G401 (cell line): ENCODE measurements at regions not wholly inside any gene's neighbourhood (a gene's known extent, or its start where the extent isn't known, plus 50 kb on each side); places are given as distances from the start of the nearest gene placed in this dataset.
"Not testable (repeated sequence)": the region's sequence is repeated elsewhere in the genome, so short reads cannot be mapped to it uniquely, and the experiment has no call there.

Experiments
- DNase-seq: peaks from one replicate; pipeline ENCODE4 v3.0.0-alpha.2; 2015; ENCODE audit warnings: low spot score
- in situ Hi-C: cut with HindIII; loops from 2 replicates; pipeline ENCODE4 v1.10.0; 2016; ENCODE audit warnings: low sequenced_read_pairs, mixed read lengths

GRCh38 chrX:5718651-5719050 lies 510.0 kb downstream of the NLGN4X start:
- in situ Hi-C loops = no loop called here
- DNase-seq = no peak

GRCh38 chrX:5716666-5717065 lies 512.0 kb downstream of the NLGN4X start:
- no peak for DNase-seq
- in situ Hi-C loops = no loop called here

- DNase-seq = no peak
- in situ Hi-C loops = no loop called here
These were observed 520.4 kb downstream of the NLGN4X start for GRCh38 chrX:5708251-5708650.

GRCh38 chrX:5702890-5703289 lies 525.8 kb downstream of the NLGN4X start:
- in situ Hi-C loops = no loop called here
- no peak for DNase-seq

- in situ Hi-C loops = no loop called here
- DNase-seq = no peak
These were observed 532.7 kb downstream of the NLGN4X start for GRCh38 chrX:5695971-5696370.

GRCh38 chrX:5683996-5684395 lies 544.7 kb downstream of the NLGN4X start:
- in situ Hi-C loops = no loop called here
- DNase-seq = no peak

- in situ Hi-C loops = no loop called here
- DNase-seq = peak; percentile 30
These were observed 547.5 kb downstream of the NLGN4X start for GRCh38 chrX:5681159-5681558.

- no peak for DNase-seq
- in situ Hi-C loops = no loop called here
These were observed 554.6 kb downstream of the NLGN4X start for GRCh38 chrX:5674036-5674435.

GRCh38 chrX:5672099-5672498 lies 556.6 kb downstream of the NLGN4X start:
- in situ Hi-C loops = no loop called here
- DNase-seq = no peak

GRCh38 chrX:5666689-5667088 lies 562.0 kb downstream of the NLGN4X start:
- DNase-seq, in situ Hi-C loops: not testable (repeated sequence)

GRCh38 chrX:5656544-5656943 lies 572.1 kb downstream of the NLGN4X start:
- DNase-seq = no peak
- in situ Hi-C loops = no loop called here

- no peak for DNase-seq
- in situ Hi-C loops = no loop called here
These were observed 577.8 kb downstream of the NLGN4X start for GRCh38 chrX:5650904-5651303.

- in situ Hi-C loops = no loop called here
- no peak for DNase-seq
These were observed 579.6 kb downstream of the NLGN4X start for GRCh38 chrX:5648941-5649568.

GRCh38 chrX:5646818-5647217 lies 581.8 kb downstream of the NLGN4X start:
- no peak for DNase-seq
- in situ Hi-C loops = no loop called here

GRCh38 chrX:5644776-5645175 lies 583.9 kb downstream of the NLGN4X start:
- in situ Hi-C loops = no loop called here
- no peak for DNase-seq

- DNase-seq = no peak
- in situ Hi-C loops = no loop called here
These were observed 588.6 kb downstream of the NLGN4X start for GRCh38 chrX:5640071-5640470.

- in situ Hi-C loops = no loop called here
- DNase-seq = no peak
These were observed 590.1 kb downstream of the NLGN4X start for GRCh38 chrX:5638572-5638971.

- in situ Hi-C loops = no loop called here
- no peak for DNase-seq
These were observed 595.8 kb downstream of the NLGN4X start for GRCh38 chrX:5632887-5633286.

- DNase-seq = no peak
- in situ Hi-C loops = no loop called here
These were observed 596.5 kb downstream of the NLGN4X start for GRCh38 chrX:5632061-5632614.

- DNase-seq = no peak
- in situ Hi-C loops = no loop called here
These were observed 611.0 kb downstream of the NLGN4X start for GRCh38 chrX:5617666-5618065.

GRCh38 chrX:5595570-5595969 lies 633.1 kb downstream of the NLGN4X start:
- in situ Hi-C loops = no loop called here
- DNase-seq = no peak
